ENCODE measurements at regions not wholly inside any gene's neighbourhood (a gene's known extent, or its start where the extent isn't known, plus 50 kb on each side); places are given as distances from the start of the nearest gene placed in this dataset.

DNA sequence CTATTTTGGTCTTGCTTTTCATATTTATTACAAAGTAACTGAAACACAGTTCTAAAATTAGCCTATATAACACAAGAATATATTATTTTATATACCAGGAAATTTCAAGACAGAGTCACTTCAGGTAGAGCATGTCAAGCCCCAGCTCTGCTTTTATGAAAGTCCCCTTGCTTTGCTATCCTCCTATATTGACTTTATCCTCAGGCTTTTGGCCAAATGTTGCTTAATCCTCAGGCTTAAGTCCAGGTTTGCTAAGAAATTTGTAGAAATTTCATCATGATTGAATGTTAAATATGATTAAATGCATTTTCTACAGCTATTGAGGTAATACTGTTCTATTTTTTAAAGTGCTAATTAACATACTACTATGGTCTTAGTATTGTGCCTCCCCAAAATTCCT, 227.6 kb downstream of the FZD1 start:
- POLR2A ChIA-PET = no interaction called here
- CTCF ChIA-PET = interaction anchor here (0.6 to 0.7 kb wide), 2 partner anchors 233 to 818 kb away, joined by 4 to 6 read pairs; no protein-coding TSS in a partner anchor

GRCh38 chr7:91492317-91492716, 228.1 kb downstream of the FZD1 start:
- TF ChIP-seq YY2 (tag by site-specific recombination; IDR thresholded peaks at IDR 0.05) (no peak), BCL11A (tag by site-specific recombination; IDR thresholded peaks at IDR 0.05; ENCODE audit: low read depth) (no peak), ZNF426 (tag by site-specific recombination; IDR thresholded peaks at IDR 0.05) (no peak), ZNF341 (tag by site-specific recombination; IDR thresholded peaks at IDR 0.05; ENCODE audit: low read depth) (no peak), ZNF202 (tag by site-specific recombination; IDR thresholded peaks at IDR 0.05; ENCODE audit: borderline replicate concordance) (no peak), ZNF501 (tag by site-specific recombination; IDR thresholded peaks at IDR 0.05) (no peak), ZNF530 (tag by site-specific recombination; IDR thresholded peaks at IDR 0.05; ENCODE audit: low read depth) (no peak), ZNF600 (tag by site-specific recombination; IDR thresholded peaks at IDR 0.05) (no peak), ZNF280D (tag by site-specific recombination; IDR thresholded peaks at IDR 0.05) (no peak), ZNF670 (tag by site-specific recombination; IDR thresholded peaks at IDR 0.05; ENCODE audit: low read depth) (no peak), ZFP3 (tag by site-specific recombination; IDR thresholded peaks at IDR 0.05; ENCODE audit: low read depth) (no peak), ZNF302 (tag by site-specific recombination; IDR thresholded peaks at IDR 0.05; ENCODE audit: low read depth) (no peak), ZNF707 (tag by site-specific recombination; IDR thresholded peaks at IDR 0.05) (no peak), ZNF639 (tag by site-specific recombination; IDR thresholded peaks at IDR 0.05) (no peak), ZNF660 (tag by site-specific recombination; IDR thresholded peaks at IDR 0.05) (no peak), MZF1 (tag by site-specific recombination; IDR thresholded peaks at IDR 0.05; ENCODE audit: borderline replicate concordance) (no peak), GFI1B (tag by site-specific recombination; IDR thresholded peaks at IDR 0.05) (no peak), ZNF23 (tag by site-specific recombination; IDR thresholded peaks at IDR 0.05; ENCODE audit: borderline replicate concordance) (no peak), GLIS1 (tag by site-specific recombination; IDR thresholded peaks at IDR 0.05) (no peak)
- TF ChIP-seq, protein P1, sequence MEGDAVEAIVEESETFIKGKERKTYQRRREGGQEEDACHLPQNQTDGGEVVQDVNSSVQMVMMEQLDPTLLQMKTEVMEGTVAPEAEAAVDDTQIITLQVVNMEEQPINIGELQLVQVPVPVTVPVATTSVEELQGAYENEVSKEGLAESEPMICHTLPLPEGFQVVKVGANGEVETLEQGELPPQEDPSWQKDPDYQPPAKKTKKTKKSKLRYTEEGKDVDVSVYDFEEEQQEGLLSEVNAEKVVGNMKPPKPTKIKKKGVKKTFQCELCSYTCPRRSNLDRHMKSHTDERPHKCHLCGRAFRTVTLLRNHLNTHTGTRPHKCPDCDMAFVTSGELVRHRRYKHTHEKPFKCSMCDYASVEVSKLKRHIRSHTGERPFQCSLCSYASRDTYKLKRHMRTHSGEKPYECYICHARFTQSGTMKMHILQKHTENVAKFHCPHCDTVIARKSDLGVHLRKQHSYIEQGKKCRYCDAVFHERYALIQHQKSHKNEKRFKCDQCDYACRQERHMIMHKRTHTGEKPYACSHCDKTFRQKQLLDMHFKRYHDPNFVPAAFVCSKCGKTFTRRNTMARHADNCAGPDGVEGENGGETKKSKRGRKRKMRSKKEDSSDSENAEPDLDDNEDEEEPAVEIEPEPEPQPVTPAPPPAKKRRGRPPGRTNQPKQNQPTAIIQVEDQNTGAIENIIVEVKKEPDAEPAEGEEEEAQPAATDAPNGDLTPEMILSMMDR (tag by site-specific recombination; IDR thresholded peaks at IDR 0.05) = no peak
- ChIA-PET CTCF (no interaction called here), POLR2A (no interaction called here)
- H3K4me1 ChIP-seq (ENCODE audit: control insufficient read depth, insufficient read depth, low read length) = no peaks in the 10 kb centered on the region
- H3K36me3 ChIP-seq (ENCODE audit: control insufficient read depth in 2 of 2, insufficient read depth in 1 of 2, low read length in 2 of 2) = no peaks in the 10 kb centered on the region
- no peaks in the 10 kb centered on the region for H3K9me3 ChIP-seq (ENCODE audit: control insufficient read depth, insufficient read depth, low read depth, low read length)
- no peak overlapping the region for H3K27ac ChIP-seq (ENCODE audit: extremely low read depth, low read depth, low read length)
- H3K4me3 ChIP-seq (ENCODE audit: low read depth, low read length) = no peak overlapping the region

More for the DNA sequence above, 227.6 kb downstream of the FZD1 start:
- no peaks in the 10 kb centered on the region for H3K36me3 ChIP-seq (ENCODE audit: control insufficient read depth in 2 of 2, insufficient read depth in 1 of 2, low read length in 2 of 2)
- no peak overlapping the region for H3K27ac ChIP-seq (ENCODE audit: extremely low read depth, low read depth, low read length)
- H3K4me1 ChIP-seq (ENCODE audit: control insufficient read depth, insufficient read depth, low read length) = no peaks in the 10 kb centered on the region
- H3K9me3 ChIP-seq (ENCODE audit: control insufficient read depth, insufficient read depth, low read depth, low read length) = no peaks in the 10 kb centered on the region
- no peak overlapping the region for H3K4me3 ChIP-seq (ENCODE audit: low read depth, low read length)
- TF ChIP-seq ZBTB1 (tag by site-specific recombination; IDR thresholded peaks at IDR 0.05) = no peak
- no peak for TF ChIP-seq ZNF624 (tag by site-specific recombination; IDR thresholded peaks at IDR 0.05)
- no peak for TF ChIP-seq ZNF354C (tag by site-specific recombination; IDR thresholded peaks at IDR 0.05; ENCODE audit: borderline replicate concordance, low read depth)
- TF ChIP-seq ZNF521 (tag by site-specific recombination; IDR thresholded peaks at IDR 0.05) = no peak
- TF ChIP-seq ZSCAN30 (tag by site-specific recombination; IDR thresholded peaks at IDR 0.05) = no peak
- TF ChIP-seq ZNF248 (tag by site-specific recombination; IDR thresholded peaks at IDR 0.05) = no peak
- no peak for TF ChIP-seq ZNF112 (tag by site-specific recombination; IDR thresholded peaks at IDR 0.05)
- no peak for TF ChIP-seq ZNF311 (tag by site-specific recombination; IDR thresholded peaks at IDR 0.05; ENCODE audit: borderline replicate concordance)
- TF ChIP-seq, protein P2, sequence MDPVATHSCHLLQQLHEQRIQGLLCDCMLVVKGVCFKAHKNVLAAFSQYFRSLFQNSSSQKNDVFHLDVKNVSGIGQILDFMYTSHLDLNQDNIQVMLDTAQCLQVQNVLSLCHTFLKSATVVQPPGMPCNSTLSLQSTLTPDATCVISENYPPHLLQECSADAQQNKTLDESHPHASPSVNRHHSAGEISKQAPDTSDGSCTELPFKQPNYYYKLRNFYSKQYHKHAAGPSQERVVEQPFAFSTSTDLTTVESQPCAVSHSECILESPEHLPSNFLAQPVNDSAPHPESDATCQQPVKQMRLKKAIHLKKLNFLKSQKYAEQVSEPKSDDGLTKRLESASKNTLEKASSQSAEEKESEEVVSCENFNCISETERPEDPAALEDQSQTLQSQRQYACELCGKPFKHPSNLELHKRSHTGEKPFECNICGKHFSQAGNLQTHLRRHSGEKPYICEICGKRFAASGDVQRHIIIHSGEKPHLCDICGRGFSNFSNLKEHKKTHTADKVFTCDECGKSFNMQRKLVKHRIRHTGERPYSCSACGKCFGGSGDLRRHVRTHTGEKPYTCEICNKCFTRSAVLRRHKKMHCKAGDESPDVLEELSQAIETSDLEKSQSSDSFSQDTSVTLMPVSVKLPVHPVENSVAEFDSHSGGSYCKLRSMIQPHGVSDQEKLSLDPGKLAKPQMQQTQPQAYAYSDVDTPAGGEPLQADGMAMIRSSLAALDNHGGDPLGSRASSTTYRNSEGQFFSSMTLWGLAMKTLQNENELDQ (tag by site-specific recombination; IDR thresholded peaks at IDR 0.05; ENCODE audit: low read depth) = no peak
- TF ChIP-seq ZFP41 (tag by site-specific recombination; IDR thresholded peaks at IDR 0.05; ENCODE audit: borderline replicate concordance) = no peak
- TF ChIP-seq ZNF274 (IDR thresholded peaks at IDR 0.05; ENCODE audit: low read length) = no peak
- TF ChIP-seq ZNF274 (tag by site-specific recombination; IDR thresholded peaks at IDR 0.05; ENCODE audit: borderline replicate concordance) = no peak
- TF ChIP-seq ZNF335 (tag by site-specific recombination; conservative IDR thresholded peaks at IDR 0.05) = no peak
- TF ChIP-seq ZNF23 (tag by site-specific recombination; IDR thresholded peaks at IDR 0.05; ENCODE audit: borderline replicate concordance) = no peak
- no peak for TF ChIP-seq MYNN (tag by site-specific recombination; IDR thresholded peaks at IDR 0.05; ENCODE audit: borderline replicate concordance)
- TF ChIP-seq ZNF561 (tag by site-specific recombination; IDR thresholded peaks at IDR 0.05; ENCODE audit: borderline replicate concordance) = no peak
